ENCODE measurements at regions not wholly inside any gene's neighbourhood (a gene's known extent, or its start where the extent isn't known, plus 50 kb on each side); places are given as distances from the start of the nearest gene placed in this dataset.

DNA sequence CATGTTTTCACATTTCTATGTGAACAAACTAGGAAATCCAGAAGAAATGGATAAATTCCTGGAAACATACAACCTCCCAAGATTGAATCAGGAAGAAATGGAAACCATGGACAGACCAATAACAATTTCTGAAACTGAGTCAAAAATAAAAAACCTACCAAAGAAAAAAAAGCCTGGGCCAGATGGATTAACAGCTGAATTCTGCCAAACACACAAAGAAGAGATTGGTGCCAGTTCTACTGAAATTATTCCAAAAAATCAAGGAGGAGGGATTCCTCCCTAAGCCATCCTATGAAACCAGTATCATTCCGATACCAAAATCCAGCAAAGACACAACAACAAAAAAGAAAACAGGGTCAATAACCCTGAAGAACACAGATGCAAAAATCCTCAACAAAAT lies 166.9 kb upstream of the FBXL7 start:
- DNase-seq, result no peak

DNA sequence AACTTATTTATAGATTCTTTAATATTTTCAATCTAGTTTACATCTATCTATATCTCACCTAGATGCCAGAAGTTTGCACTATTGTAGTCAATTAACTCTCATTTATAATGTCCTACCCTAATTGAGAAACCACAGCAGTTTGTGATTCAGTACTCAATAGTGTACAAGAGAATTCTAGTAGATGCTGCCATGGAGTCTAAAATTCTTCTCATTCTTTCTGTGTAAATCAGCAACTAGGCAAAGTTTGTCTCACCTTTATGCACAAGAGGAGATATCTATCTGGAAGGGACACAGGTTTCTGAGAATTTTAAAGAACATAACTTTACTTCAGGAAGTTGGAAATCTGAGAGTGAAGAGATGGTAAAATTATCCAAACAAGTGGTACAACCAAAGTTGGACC lies 173.0 kb upstream of the FBXL7 start:
- no peak for DNase-seq

DNA sequence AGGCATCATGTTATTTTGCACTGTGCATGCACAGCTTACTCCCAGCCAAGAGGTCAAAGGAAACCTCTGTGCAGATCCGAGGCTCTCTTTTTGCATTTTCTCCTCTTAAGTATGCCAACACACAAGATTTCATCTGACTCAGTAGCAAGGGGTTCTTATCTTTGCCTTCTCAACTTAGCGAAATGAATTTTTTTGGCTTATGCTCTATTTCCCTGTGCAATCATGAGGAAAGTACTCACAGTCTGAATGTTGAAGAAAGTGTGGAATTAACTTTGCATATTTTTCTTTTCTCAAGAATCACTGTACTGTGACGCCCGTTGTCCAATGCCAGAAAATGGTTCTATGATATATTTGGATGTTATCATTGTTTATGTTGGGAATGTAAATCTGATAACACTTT lies 173.5 kb upstream of the FBXL7 start:
- DNase-seq, result no peak

DNA sequence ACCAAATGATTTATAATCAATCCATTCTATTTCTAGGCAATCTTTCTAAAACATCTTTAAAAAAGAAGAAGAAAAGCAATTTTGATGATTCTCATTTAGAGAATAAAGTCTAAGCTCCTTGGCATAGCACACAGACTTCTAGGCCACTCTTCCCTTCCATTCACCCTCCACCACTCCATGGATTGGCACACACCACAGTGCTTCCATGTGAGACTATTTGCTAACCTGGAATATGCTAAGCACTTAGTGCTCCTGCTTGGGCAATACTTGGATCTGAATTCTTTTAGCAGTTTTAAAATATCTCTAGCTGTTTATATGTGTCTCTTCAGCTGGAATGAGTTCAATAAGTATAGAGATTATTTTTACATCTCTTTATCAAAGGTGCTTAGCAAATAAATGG lies 177.6 kb upstream of the FBXL7 start:
- no peak for DNase-seq

DNA sequence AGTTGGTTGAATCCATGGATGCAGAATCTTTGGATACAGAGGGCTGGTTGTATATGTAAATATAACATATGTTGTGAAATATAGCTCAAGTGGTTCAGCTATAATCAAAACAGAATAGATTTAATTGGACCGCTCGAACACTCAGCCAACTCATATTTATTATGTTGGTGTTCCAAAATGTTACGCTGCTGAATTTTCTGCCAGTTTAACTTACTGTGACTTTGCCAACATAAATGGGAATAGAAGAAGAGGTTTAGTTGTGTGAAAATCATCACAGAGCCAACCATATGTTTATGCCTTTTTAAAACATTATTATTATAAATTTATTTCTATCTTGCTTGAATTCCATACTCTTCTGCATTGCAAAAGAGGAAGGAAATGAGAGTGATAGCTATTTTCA lies 178.2 kb upstream of the FBXL7 start:
- peak in 1 of 2 experiments; percentile 15 for DNase-seq

DNA sequence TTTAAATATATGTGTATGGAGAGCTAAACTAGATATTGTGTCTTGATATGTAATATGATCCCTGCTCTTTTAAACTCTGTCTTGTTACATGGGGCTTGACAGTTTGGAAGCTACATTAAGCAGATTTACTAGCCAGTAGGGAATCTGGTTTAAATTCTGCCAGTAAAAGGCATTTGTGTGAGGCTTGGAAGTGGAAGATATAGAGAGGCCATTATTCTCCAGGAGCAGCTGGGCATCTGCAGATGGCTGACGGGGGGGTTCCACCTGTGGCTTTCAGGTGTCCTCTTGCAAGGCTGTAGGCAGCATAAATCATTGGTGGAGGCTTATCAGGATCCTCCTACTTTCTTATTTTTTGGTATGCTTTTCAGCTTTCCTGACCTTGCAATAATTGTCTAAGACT lies 179.1 kb upstream of the FBXL7 start:
- DNase-seq, result peak; percentile 94 to 99

DNA sequence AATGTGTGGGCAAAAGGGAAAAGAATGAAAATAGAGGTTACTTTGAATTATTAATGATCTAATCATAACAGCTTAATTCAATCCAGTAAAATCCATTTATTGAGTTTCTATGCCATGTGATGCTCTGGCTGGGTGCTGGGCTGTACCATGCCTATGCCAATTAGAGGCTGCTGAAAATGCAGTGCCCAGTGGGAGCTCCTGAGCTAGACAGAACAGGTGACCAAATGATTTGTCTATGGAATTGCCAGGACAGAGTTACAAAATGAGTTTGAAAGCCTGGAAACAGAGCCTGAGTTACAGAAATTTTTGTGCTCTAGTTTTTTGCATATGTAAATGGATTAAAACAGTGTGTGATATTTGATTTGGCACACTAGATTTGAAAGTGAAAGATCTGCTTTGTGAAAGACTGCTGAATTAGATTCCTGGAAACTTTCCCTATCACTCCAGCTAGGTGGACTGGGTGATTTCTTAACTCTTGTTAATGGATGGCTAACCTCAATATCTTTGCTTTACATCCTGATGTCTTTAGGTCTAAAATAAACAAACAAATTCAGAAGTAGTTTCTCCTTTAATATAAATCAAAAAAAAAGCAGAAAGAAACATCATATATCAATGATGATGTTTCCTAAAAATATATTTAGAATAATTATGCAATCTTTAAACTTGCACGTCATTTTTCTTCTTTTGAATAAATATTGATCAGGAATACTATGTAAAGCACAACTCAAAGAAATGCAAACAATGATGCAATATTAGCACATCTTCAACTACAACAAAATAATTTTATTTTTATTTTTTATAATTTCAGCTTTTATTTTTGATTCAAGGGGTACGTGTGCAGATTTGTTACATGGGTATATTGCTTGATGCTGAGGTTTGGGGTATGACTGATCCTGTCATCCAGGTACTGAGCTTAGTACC lies 194.8 kb upstream of the FBXL7 start:
- peak in 1 of 2 experiments; percentile 15 for DNase-seq

DNA sequence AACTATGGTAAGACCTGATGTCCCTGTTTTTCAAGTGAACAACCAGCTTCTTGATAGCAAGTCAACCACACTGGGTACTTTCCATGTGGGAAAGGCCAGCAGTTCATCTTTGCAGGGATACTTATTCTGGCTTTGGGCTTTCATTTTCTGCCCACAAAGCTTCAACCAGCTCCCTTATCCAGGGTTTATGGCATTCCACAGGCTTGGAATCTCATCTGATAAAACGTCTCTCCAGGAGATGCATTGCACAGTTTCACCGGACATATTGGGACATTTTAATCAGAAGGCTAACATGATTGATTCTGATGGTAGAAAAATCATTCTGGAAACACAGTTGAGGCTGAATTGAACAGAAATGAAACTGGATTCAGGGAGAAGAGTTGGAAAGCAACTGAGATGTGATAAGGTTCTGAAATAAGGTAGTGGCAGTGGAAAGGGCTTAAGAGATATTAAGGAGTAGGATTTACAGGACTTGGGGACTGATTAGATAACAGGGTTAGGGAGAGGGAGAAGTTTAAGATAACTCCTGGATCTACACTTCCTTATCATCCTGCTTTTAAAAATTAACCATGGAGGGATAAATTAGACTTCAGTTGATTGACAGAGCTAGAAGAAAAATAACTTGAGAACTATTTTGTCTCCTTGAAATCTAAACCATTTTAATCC lies 195.8 kb upstream of the FBXL7 start:
- DNase-seq, result no peak

DNA sequence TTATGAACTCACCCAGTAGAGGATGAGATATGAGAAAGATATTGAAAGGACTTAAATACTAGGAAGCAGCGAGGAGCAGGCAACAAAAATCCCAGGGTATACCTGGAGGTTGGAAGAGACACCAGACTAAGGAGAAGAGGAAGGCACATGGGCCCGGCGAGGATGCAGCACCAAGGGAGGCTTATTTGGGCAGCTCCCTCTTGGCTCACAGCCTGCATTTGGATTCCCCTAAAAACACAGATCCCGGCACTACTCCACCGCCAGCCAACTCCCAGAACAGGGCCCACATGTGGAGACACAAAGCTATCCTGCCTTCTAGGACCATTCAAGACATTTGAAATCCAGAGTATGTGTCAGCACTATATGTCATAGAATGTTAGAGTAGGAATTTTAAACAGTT lies 199.8 kb upstream of the FBXL7 start:
- no peak for DNase-seq

DNA sequence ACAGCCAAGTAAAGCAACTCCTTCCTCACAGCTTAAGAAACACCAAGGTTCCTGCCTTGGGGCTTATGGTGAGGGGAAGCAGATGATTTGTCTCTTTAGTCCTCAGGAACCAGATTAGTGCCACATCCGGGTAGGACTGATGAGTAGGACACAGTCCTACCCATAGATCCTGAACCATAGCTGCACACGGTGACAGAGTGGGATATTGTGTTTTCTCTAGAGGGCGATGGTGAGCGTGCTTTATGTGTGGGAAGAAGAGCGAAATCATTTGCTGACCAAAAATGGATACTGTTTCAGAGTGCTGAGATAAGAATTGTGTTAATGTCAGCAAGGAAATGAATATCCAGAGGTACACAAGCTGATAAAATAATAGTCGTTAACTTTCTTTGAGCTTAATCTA lies 209.0 kb upstream of the FBXL7 start:
- peak in 1 of 2 experiments; percentile 32 for DNase-seq

DNA sequence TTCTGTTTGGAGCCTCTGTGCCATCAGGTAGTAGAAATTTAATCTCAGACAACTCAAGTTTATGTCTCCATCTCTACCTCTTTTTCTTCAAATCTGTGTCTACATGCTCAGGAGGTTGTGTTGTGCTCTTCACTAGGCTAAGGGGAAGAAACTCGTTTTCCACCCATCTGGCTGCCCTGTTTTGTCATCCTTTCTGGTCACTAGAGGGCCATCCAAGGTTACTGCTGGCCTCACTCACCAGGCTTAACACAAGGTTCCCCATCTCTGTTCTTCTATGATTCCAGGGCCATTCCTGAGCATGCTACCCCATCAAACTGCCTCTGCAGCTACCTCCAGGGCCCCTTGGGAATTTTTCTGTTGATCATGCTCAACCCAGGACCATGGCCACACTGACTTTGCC lies 213.3 kb upstream of the FBXL7 start:
- DNase-seq, result peak; percentile 36 to 75

DNA sequence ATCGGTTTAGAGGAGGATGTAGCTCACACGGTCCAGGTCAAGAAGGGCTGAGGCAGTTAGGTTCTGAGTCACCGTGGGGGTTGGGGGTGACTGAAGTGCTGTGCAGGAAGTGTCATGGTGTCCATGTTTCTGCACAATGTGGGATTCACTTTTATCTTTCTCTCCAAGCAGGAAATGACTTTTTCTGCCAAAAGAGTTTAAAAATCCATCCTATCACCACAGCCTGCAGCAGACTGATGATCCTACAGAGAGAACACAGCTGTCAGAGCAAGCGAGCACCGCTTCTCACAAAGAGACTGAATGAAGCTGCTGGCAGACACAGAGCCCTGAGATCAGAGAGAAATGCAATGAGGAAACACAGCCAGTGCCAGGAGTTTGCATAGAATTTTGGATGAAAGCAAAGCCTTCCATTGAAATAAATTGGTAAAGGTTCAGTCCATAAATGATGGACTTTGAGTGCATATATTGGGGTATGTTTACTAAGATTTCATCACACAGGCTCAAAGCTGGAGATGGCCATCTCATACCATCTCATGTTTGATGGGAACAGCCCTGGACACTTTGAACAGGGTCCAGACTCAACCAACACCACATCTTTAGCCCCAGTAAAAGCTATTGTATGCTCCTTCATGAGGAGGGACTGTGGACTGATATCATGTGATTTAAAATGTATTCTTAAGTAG lies 213.9 kb upstream of the FBXL7 start:
- no peak for DNase-seq

DNA sequence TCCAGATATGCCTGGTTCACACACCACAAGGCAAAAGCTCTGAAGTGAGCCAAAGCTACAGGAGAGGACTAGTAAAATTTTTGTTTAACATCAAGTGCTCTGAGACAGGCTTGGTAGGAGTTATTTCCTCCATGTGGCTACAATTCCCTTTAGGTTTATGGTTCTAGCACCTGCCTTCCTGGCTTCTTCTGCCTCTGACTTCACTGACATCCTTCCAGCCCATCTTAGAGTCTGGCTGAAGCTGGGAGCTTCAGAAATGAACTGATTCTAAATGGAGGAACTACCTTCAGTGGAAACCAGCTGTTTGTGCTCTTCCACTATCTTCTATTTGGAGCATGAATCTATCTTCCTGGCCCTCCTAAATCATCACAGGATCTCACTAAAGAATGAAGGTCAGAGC lies 215.3 kb upstream of the FBXL7 start:
- no peak for DNase-seq

DNA sequence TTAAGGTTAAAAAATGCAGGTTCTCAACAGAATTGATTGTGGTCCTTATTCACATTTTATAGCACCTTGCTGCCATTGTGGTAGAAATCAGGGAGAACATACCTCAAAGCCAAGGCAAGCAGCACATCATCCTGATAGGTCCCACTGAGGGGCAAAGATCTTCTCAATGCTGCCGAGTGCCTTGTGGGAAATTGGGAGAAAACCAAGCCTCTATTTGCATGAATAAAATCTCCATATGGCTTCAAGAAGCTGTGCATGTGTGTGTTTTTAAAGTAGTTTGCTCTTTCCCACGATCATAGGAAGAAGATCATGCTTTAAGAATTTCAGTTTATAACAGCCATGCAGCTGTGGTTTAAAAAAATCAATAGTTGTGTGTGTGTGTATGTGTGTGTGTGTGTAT lies 216.9 kb upstream of the FBXL7 start:
- DNase-seq, result no peak

DNA sequence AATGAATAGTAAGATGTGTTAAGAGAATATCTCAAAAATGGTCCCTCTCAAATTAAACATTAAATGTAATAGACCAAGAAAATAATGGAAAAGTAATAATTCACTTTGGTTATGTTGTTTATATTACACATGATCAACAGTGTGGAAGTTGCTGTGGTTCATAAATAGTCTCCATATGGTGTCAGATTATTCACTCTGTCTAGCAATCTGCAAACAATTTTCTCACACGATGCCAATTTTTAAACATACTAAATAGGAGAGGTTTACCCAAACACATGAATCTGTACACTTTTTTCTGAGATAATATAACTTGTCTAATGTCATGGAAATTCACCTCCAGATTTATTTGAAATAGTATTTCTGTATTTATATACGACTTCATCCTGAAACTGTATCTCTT lies 217.4 kb upstream of the FBXL7 start:
- DNase-seq, result no peak

DNA sequence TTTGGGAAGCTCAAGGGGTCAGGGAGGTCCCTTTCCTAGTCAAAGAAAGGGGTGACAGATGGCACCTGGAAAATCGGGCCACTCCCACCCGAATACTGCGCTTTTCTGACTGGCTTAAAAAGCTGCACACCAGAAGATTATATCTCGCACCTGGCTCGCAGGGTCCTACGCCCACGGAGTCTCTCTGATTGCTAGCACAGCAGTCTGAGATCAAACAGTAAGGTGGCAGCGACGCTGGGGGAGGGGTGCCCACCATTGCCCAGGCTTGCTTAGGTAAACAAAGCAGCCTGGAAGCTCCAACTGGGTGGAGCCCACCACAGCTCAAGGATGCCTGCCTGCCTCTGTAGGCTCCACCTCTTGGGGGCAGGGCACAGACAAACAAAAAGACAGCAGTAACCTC lies 228.4 kb upstream of the FBXL7 start:
- DNase-seq, result peak; percentile 37 to 72

DNA sequence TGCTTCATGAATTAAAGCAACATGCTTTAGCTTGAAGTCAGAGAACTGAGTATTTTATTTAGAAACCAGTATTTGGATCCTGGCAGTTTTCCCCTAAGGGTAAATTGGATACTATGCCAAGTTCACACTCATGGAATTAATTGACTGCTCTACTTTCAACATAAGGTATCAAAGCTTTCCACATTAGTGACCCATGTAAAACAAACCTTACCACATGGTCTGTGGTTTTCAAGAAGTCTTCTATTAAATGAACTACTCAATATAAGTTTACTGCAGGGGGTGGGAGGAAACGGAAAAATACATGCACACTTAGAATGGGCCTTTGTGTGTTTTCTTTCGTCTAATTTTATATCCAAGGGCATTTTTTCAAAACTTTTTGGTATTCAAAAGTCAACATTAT lies 232.0 kb upstream of the FBXL7 start:
- no peak for DNase-seq

DNA sequence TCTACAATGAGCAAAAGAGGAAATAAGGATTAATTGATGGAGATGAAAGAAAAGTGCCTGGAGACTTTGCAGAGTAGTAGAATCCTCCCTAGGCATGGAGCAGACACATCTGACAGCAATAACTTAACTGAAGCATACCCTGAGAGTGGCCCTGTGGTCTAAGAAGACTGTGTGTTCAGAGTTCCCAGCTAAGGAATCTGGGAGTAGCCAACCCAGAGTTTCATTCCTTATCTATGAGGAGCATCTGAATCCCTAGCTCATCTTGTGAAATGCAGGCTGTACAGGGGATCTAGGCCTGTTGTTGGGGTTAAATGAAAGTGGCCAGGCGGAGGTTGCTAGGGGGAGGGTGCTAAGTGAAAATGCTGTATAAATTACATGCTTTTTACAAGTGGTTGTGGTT lies 233.1 kb upstream of the FBXL7 start:
- no peak for DNase-seq

DNA sequence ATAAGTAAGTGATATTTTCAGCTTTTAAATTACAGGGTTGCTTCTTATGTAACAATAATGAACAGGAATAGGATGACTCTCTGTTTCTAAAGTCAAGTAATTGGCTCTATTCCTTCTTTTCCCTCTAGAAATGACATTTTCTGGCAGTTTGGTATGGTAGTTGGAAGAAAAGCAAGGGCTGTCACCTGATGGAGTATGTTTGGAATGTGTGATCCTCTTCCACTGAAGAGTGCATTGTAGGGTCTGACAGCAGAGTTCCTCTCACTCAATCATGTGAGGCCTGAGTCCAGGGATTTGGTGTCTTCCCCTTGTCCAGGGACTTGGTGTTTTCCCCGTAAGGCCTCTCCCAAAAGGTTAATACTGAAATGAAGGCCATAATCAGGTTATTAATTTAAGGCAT lies 233.8 kb upstream of the FBXL7 start:
- no peak for DNase-seq

DNA sequence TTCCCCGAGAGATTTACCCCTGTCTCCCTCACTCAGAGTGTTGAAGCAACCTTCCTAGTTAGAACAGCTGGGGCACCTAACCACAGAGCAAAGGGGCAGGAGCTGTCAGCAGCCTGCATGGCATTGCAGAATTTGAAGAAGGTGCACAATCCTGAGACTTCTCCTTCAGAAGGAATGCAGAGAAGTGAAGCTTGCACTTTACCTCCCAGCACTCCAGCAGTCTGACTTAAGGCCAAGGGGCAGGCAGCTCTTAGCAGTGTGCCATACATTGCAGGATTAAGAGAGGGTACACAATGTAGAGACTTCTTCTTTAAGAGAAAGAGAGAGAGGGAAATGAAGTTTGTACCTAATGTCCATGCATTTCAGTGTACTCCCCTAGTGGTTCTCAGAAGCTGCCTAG lies 236.0 kb upstream of the FBXL7 start:
- no peak for DNase-seq

DNA sequence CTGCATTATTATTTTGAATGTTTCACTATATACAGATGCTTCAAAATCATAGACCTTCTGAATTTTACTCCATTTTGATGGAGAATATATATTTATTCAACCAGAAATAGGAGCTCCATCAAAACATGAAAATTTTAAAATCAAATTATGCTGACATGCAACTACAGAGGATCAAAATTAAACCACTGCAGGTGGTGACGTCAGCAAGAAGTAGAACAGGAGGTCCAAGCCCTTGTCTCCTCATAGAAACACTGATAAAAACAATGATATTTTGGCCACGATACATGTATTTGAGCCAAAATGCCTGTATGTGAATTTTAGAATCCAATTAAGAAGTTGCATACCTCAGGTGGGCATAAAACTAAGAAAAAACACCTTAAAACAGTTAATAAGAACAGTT lies 236.6 kb upstream of the FBXL7 start:
- no peak for DNase-seq

DNA sequence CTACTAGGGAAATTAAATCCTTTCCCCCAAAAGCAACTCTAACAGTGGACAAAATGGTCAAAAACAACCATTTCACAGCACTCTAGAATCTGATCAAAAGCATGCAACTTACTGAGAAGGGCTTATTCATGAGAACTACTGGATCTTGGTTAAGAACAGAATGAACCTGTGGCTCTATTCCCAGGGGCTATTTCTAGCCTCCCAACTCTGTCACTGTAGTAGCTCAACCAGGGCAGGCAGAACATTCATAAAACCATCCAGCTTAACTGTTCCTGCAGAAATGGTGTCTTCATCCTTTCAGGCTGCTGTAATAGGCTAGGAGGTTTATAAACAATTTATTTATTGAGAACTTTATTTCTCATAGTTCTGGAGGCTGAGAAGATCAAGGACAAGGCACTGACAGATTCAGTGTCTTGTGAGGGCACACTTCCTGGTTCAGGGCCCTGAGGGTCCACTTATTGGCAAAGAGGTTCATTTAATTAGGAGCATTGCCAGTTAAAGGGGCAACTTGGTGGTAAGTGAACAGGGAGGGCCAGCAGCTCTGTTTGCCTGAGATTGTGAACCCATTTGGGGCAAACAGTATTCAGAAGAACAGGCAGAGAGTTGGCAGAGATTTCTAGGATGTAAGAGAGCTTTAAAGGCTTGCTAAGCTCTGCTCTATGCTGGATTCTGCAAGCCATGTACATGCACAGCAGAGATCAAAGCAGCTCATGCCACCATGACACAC lies 238.5 kb upstream of the FBXL7 start:
- no peak for DNase-seq
